HEK293 (cell line): ENCODE measurements at regions not wholly inside any gene's neighbourhood (a gene's known extent, or its start where the extent isn't known, plus 50 kb on each side); places are given as distances from the start of the nearest gene placed in this dataset.

Experiments
- HOXA7 ChIP-seq: sonication (generic); formaldehyde crosslinking; IDR thresholded peaks from 2 replicates; pipeline ENCODE4 v1.8.1; 2022; ENCODE audit warnings: missing genetic modification reagents, borderline replicate concordance
- ZNF184 ChIP-seq: fragments of 450-650 bp; IDR thresholded peaks from 2 replicates; pipeline ENCODE4 v1.5.1; 2018; ENCODE audit warnings: missing biosample characterization, mild to moderate bottlenecking, missing genetic modification characterization
- TF ChIP-seq, protein P1 (sequence below): fragments of 450-650 bp; formaldehyde crosslinking; IDR thresholded peaks from 2 replicates; pipeline ENCODE4 v1.5.1; 2016; ENCODE audit warnings: missing biosample characterization, missing genetic modification characterization

DNA sequence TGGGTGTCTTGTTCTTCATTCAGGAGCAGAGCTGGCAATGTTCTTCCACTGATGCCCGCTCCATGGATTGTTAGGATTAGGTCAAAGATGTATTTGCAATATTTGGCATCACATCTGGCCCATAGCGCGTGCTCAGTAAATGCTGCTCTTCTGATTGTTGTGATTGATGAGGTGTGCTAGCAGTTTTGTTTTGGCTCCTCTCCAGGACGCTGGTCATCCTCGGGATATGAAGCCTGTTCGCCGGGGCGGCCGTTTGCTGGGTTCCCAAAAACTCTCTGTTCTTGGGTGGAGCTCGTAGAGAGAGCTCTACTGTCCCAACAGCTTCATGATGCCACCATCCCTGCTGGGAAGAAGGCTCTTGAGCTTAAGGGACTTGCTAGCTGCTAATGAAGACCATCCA is 96.9 kb downstream of the XRCC2 start:
- TF ChIP-seq ZNF184 (tag by site-specific recombination) = no peak
- TF ChIP-seq HOXA7 (CRISPR knock-in tag) = no peak
- TF ChIP-seq, protein P1, sequence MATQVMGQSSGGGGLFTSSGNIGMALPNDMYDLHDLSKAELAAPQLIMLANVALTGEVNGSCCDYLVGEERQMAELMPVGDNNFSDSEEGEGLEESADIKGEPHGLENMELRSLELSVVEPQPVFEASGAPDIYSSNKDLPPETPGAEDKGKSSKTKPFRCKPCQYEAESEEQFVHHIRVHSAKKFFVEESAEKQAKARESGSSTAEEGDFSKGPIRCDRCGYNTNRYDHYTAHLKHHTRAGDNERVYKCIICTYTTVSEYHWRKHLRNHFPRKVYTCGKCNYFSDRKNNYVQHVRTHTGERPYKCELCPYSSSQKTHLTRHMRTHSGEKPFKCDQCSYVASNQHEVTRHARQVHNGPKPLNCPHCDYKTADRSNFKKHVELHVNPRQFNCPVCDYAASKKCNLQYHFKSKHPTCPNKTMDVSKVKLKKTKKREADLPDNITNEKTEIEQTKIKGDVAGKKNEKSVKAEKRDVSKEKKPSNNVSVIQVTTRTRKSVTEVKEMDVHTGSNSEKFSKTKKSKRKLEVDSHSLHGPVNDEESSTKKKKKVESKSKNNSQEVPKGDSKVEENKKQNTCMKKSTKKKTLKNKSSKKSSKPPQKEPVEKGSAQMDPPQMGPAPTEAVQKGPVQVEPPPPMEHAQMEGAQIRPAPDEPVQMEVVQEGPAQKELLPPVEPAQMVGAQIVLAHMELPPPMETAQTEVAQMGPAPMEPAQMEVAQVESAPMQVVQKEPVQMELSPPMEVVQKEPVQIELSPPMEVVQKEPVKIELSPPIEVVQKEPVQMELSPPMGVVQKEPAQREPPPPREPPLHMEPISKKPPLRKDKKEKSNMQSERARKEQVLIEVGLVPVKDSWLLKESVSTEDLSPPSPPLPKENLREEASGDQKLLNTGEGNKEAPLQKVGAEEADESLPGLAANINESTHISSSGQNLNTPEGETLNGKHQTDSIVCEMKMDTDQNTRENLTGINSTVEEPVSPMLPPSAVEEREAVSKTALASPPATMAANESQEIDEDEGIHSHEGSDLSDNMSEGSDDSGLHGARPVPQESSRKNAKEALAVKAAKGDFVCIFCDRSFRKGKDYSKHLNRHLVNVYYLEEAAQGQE = no peak
